ENCODE measurements at regions not wholly inside any gene's neighbourhood (a gene's known extent, or its start where the extent isn't known, plus 50 kb on each side); places are given as distances from the start of the nearest gene placed in this dataset.

GRCh38 chr5:167639273-167639672, 652.2 kb upstream of the WWC1 start:
- intact Hi-C loops (cut with DNase I) = no loop called here
- Histone ChIP-seq H3K4me1 (replicated peaks in 1 of 2) (no peaks in the 10 kb centered on the region), H3K9me3 (replicated peaks in 1 of 3) (no peaks in the 10 kb centered on the region), H3K27ac (no peak overlapping the region), H3K36me3 (replicated peaks in 1 of 2) (no peaks in the 10 kb centered on the region), H3K4me3 (no peak overlapping the region), H3K27me3 (no peaks in the 10 kb centered on the region)
- 8 to 33% (median 26%) methylated on average over 1 of the region's 1 CpG for WGBS, 4 donors
- no peak for DNase-seq
- TF ChIP-seq CTCF (IDR thresholded peaks at IDR 0.05) = no peak
- TF ChIP-seq POLR2A (IDR thresholded peaks at IDR 0.05) = no peak

GRCh38 chr5:167639766-167640165, 651.7 kb upstream of the WWC1 start:
- H3K36me3 ChIP-seq (replicated peaks in 1 of 2) = no peaks in the 10 kb centered on the region
- no peaks in the 10 kb centered on the region for H3K4me1 ChIP-seq (replicated peaks in 1 of 2)
- TF ChIP-seq POLR2A (IDR thresholded peaks at IDR 0.05) = no peak
- TF ChIP-seq CTCF (IDR thresholded peaks at IDR 0.05) = no peak
- no peak overlapping the region for H3K27ac ChIP-seq
- intact Hi-C loops (cut with DNase I) = no loop called here
- no peaks in the 10 kb centered on the region for H3K9me3 ChIP-seq (replicated peaks in 1 of 3)
- H3K27me3 ChIP-seq = no peaks in the 10 kb centered on the region
- DNase-seq = no peak
- H3K4me3 ChIP-seq = no peak overlapping the region

- DNase-seq = no peak
- intact Hi-C loops (cut with DNase I) = no loop called here
- 92 to 98% (median 94%) methylated on average over 1 of the region's 1 CpG for WGBS, 4 donors
- H3K4me3 ChIP-seq = no peak overlapping the region
- no peaks in the 10 kb centered on the region for H3K9me3 ChIP-seq (replicated peaks in 1 of 3)
- H3K36me3 ChIP-seq (replicated peaks in 1 of 2) = no peaks in the 10 kb centered on the region
- H3K4me1 ChIP-seq (replicated peaks in 1 of 2) = no peaks in the 10 kb centered on the region
- H3K27ac ChIP-seq = no peak overlapping the region
- TF ChIP-seq CTCF (IDR thresholded peaks at IDR 0.05) = no peak
- H3K27me3 ChIP-seq = no peaks in the 10 kb centered on the region
Observed at GRCh38 chr5:167642181-167642580, 649.3 kb upstream of the WWC1 start.

- TF ChIP-seq CTCF (IDR thresholded peaks at IDR 0.05) = no peak
- TF ChIP-seq POLR2A (IDR thresholded peaks at IDR 0.05) = no peak
- intact Hi-C loops (cut with DNase I) = no loop called here
Observed at GRCh38 chr5:167642779-167643517, 648.5 kb upstream of the WWC1 start.

More at GRCh38 chr5:167642779-167643517, 648.5 kb upstream of the WWC1 start:
- Histone ChIP-seq H3K4me1 (replicated peaks in 1 of 2) (no peaks in the 10 kb centered on the region), H3K9me3 (replicated peaks in 1 of 3) (no peaks in the 10 kb centered on the region), H3K36me3 (replicated peaks in 1 of 2) (no peaks in the 10 kb centered on the region), H3K4me3 (no peak overlapping the region), H3K27ac (no peak overlapping the region), H3K27me3 (no peaks in the 10 kb centered on the region)
- WGBS, 4 donors = 55 to 64% (median 59%) methylated on average over 9 of the region's 9 CpGs
- DNase-seq = no peak
